ENCODE measurements at regions not wholly inside any gene's neighbourhood (a gene's known extent, or its start where the extent isn't known, plus 50 kb on each side); places are given as distances from the start of the nearest gene placed in this dataset.

DNA sequence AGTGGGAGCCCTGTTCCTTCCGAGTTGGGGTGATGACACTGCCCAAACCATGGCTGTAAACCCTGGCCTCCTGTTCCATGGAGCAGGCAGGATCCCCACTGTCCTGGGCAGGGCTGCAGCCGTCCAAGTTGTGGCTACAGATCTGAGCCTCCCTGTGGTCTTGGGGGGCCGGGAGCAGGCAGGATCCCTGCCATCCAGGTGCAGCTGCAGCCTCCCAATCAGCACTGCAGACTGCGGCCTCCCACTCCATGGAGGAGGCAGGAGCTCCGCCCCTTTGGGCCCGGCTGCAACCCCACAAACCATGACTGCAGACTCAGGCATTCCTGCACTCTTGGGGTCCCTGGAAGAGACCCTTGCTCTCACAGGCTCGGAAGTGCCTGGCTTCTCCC is 872.1 kb upstream of the GJE1 start:
- TF ChIP-seq, protein P1, sequence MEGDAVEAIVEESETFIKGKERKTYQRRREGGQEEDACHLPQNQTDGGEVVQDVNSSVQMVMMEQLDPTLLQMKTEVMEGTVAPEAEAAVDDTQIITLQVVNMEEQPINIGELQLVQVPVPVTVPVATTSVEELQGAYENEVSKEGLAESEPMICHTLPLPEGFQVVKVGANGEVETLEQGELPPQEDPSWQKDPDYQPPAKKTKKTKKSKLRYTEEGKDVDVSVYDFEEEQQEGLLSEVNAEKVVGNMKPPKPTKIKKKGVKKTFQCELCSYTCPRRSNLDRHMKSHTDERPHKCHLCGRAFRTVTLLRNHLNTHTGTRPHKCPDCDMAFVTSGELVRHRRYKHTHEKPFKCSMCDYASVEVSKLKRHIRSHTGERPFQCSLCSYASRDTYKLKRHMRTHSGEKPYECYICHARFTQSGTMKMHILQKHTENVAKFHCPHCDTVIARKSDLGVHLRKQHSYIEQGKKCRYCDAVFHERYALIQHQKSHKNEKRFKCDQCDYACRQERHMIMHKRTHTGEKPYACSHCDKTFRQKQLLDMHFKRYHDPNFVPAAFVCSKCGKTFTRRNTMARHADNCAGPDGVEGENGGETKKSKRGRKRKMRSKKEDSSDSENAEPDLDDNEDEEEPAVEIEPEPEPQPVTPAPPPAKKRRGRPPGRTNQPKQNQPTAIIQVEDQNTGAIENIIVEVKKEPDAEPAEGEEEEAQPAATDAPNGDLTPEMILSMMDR (IDR thresholded peaks at IDR 0.05; ENCODE audit: poor library complexity, severe bottlenecking), result no peak
- Histone ChIP-seq H3K4me1 (ENCODE audit: insufficient read depth, poor library complexity, severe bottlenecking) (peaks cover 3% of the 10 kb centered on the region), H3K27ac (ENCODE audit: poor library complexity, severe bottlenecking) (no peak overlapping the region), H3K4me3 (ENCODE audit: severe bottlenecking) (no peak overlapping the region), H3K27me3 (ENCODE audit: insufficient read depth, poor library complexity, severe bottlenecking) (no peaks in the 10 kb centered on the region), H3K9me3 (ENCODE audit: severe bottlenecking) (no peaks in the 10 kb centered on the region), H3K36me3 (ENCODE audit: low read depth) (no peaks in the 10 kb centered on the region)
- ATAC-seq (ENCODE audit: low read depth), result no peak
- DNase-seq (ENCODE audit: low spot score), result peak; percentile 32

DNA sequence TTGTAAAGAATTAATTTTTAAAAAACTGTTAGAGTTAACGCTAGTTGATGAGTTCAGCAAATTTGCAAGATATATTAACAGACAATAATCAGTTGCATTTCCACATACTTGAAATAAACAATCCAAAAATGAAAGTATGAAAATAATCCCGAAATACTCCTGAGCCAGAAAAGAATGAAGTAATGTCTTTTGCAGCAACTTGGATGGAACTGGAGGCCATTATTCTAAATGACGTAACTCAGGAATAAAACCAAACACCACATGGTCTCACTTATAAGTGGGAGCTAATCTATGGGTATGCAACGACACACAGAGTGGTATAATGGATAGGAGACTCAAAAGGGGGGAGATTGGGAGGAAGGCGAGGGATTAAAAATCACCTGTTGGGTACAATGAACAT is 872.9 kb upstream of the GJE1 start:
- no peak overlapping the region for H3K27ac ChIP-seq (ENCODE audit: poor library complexity, severe bottlenecking)
- DNase-seq (ENCODE audit: low spot score), result no peak
- H3K4me3 ChIP-seq (ENCODE audit: severe bottlenecking), result no peak overlapping the region
- no peaks in the 10 kb centered on the region for H3K4me1 ChIP-seq (ENCODE audit: insufficient read depth, poor library complexity, severe bottlenecking)
- TF ChIP-seq, protein P1 (IDR thresholded peaks at IDR 0.05; ENCODE audit: poor library complexity, severe bottlenecking), result no peak
- no peaks in the 10 kb centered on the region for H3K27me3 ChIP-seq (ENCODE audit: insufficient read depth, poor library complexity, severe bottlenecking)
- H3K36me3 ChIP-seq (ENCODE audit: low read depth), result no peaks in the 10 kb centered on the region
- no peak for ATAC-seq (ENCODE audit: low read depth)
- no peaks in the 10 kb centered on the region for H3K9me3 ChIP-seq (ENCODE audit: severe bottlenecking)

DNA sequence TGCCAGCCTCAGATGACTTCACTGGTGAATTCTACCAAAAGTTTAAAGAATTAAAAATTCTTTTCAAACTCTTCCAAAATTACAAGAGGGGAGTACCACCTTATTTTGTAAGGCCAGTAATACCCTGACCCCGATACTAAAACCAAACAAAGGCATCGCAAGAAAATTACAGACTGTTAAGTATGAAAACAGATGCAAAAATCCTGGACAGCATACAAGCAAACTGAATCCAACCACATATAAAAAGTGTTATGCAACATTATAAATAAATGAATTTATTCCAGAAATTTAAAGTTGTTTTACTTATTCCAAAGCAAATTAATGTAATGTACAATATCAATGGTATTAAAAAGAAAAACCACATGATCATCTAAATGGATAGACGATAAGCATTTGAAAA is 873.6 kb upstream of the GJE1 start:
- ATAC-seq (ENCODE audit: low read depth) (no peak), DNase-seq (ENCODE audit: low spot score) (no peak)
- Histone ChIP-seq H3K4me3 (ENCODE audit: severe bottlenecking) (no peak overlapping the region), H3K4me1 (ENCODE audit: insufficient read depth, poor library complexity, severe bottlenecking) (no peaks in the 10 kb centered on the region), H3K27me3 (ENCODE audit: insufficient read depth, poor library complexity, severe bottlenecking) (no peaks in the 10 kb centered on the region), H3K36me3 (ENCODE audit: low read depth) (no peaks in the 10 kb centered on the region), H3K27ac (ENCODE audit: poor library complexity, severe bottlenecking) (no peak overlapping the region), H3K9me3 (ENCODE audit: severe bottlenecking) (no peaks in the 10 kb centered on the region)
- TF ChIP-seq, protein P1 (IDR thresholded peaks at IDR 0.05; ENCODE audit: poor library complexity, severe bottlenecking), result no peak

DNA sequence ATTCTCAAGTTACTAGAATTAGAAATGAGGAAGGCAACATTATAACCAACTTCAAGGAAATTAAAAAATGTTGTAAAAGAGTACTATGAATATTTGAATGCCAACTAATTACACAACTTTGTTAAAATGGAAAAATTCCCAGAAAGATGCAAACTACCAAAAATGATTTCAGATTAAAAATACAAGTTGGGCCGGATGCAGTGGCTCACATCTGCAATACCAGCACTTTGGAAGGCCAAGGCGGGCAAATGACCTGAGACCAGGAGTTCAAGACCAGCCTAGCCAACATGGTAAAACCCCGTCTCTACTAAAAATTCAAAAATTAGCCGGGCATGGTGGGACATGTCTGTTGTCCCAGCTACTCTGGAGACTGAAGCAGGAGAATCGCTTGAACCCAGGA is 874.2 kb upstream of the GJE1 start:
- no peaks in the 10 kb centered on the region for H3K27me3 ChIP-seq (ENCODE audit: insufficient read depth, poor library complexity, severe bottlenecking)
- H3K27ac ChIP-seq (ENCODE audit: poor library complexity, severe bottlenecking), result no peak overlapping the region
- no peak for ATAC-seq (ENCODE audit: low read depth)
- H3K4me3 ChIP-seq (ENCODE audit: severe bottlenecking), result no peak overlapping the region
- no peak for DNase-seq (ENCODE audit: low spot score)
- TF ChIP-seq, protein P1 (IDR thresholded peaks at IDR 0.05; ENCODE audit: poor library complexity, severe bottlenecking), result no peak
- no peaks in the 10 kb centered on the region for H3K4me1 ChIP-seq (ENCODE audit: insufficient read depth, poor library complexity, severe bottlenecking)
- H3K9me3 ChIP-seq (ENCODE audit: severe bottlenecking), result no peaks in the 10 kb centered on the region
- no peaks in the 10 kb centered on the region for H3K36me3 ChIP-seq (ENCODE audit: low read depth)

DNA sequence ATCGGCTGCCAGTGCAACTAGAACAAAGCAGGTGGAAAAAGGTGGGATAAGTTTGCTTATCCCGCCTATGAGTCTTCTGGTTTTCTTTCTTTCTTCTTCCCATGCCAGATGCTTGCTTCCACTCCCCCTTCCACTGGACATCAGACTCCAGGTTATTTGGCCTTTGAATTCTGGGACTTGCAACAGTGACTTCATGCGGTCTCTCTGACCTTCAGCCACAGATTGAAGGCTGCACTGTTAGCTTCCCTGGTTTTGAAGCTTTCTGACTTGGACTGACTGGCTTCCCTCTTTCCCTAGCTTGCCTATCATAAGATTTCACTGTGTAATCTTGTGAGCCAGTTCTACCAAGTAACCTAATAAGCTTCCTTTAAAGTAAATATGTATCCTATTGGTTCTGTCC is 878.4 kb upstream of the GJE1 start:
- no peak overlapping the region for H3K27ac ChIP-seq (ENCODE audit: poor library complexity, severe bottlenecking)
- H3K27me3 ChIP-seq (ENCODE audit: insufficient read depth, poor library complexity, severe bottlenecking), result no peaks in the 10 kb centered on the region
- H3K9me3 ChIP-seq (ENCODE audit: severe bottlenecking), result no peaks in the 10 kb centered on the region
- H3K4me1 ChIP-seq (ENCODE audit: insufficient read depth, poor library complexity, severe bottlenecking), result no peaks in the 10 kb centered on the region
- H3K4me3 ChIP-seq (ENCODE audit: severe bottlenecking), result no peak overlapping the region
- TF ChIP-seq, protein P1 (IDR thresholded peaks at IDR 0.05; ENCODE audit: poor library complexity, severe bottlenecking), result no peak
- DNase-seq (ENCODE audit: low spot score) (no peak), ATAC-seq (ENCODE audit: low read depth) (no peak)
- H3K36me3 ChIP-seq (ENCODE audit: low read depth), result no peaks in the 10 kb centered on the region

All from RWPE2 (cell line).